Body of pancreas (tissue), 4 donors: ENCODE measurements at regions not wholly inside any gene's neighbourhood (a gene's known extent, or its start where the extent isn't known, plus 50 kb on each side); places are given as distances from the start of the nearest gene placed in this dataset.

Experiments used
- ATAC-seq: fragments of 150-250 bp; one replicate; pipeline ENCODE4 v1.9.1; 2016
- DNase-seq, 4 donors: peaks; one replicate each; pipeline ENCODE4 v3.0.0-alpha.2; 2019
- H3K27ac ChIP-seq, 4 donors: fragments of 200-600 bp; sonication (generic); 1 replicate in 3 of 4; 2 replicates in 1 of 4; pipeline versions ENCODE4 v1.5.1 to v1.6.1; 2016 to 2019; ENCODE audit warnings: mild to moderate bottlenecking in 1 of 4, mixed read lengths in 1 of 4, moderate library complexity in 1 of 4
- H3K27me3 ChIP-seq, 2 donors: fragments of 200-600 bp; sonication (generic); one replicate each; pipeline ENCODE4 v1.6.0; 2016; ENCODE audit warnings: mild to moderate bottlenecking in 1 of 2
- H3K36me3 ChIP-seq, 2 donors: fragments of 200-600 bp; sonication (generic); replicated peaks in 1 of 2; 2 replicates each; pipeline ENCODE4 v1.5.1; 2016; ENCODE audit warnings: low read depth in 2 of 2; ENCODE audit not compliant: insufficient read depth in 1 of 2
- H3K4me1 ChIP-seq: fragments of 200-600 bp; sonication (generic); one replicate; pipeline ENCODE4 v1.6.0; 2016
- H3K4me3 ChIP-seq, 2 donors: fragments of 200-600 bp; sonication (generic); 1 replicate in 1 of 2; 2 replicates in 1 of 2; pipeline ENCODE4 v1.5.1; 2016 to 2019
- H3K9me3 ChIP-seq, 3 donors: fragments of 200-600 bp; sonication (generic); 1 replicate in 2 of 3; 2 replicates in 1 of 3; pipeline ENCODE4 v1.5.1; 2016
- POLR2A ChIP-seq, 3 donors: fragments of 450-650 bp; IDR thresholded peaks; one replicate each; pipeline ENCODE4 v1.6.1; 2016; ENCODE audit warnings: antibody characterized with exemption in 3 of 3, mild to moderate bottlenecking in 2 of 3
- WGBS, 2 donors: methylation state at CpG; one replicate each; pipeline ENCODE4 v1.1.5; 2017; 5-methylcytosine and 5-hydroxymethylcytosine counted together
- intact Hi-C: fragments of 100-400 bp; cut with DNase I; formaldehyde crosslinking; loops from one replicate; pipeline ENCODE4 v1.15.1; 2023
- TF ChIP-seq, protein P1 (sequence below), 7 experiments: fragments of 450-650 bp in 4 of 7; fragments of 200-600 bp in 3 of 7; sonication (generic) in 3 of 7; IDR thresholded peaks; one replicate each; pipeline ENCODE4 v1.5.1; 2016 to 2019; ENCODE audit warnings: antibody characterized with exemption in 7 of 7

DNA sequence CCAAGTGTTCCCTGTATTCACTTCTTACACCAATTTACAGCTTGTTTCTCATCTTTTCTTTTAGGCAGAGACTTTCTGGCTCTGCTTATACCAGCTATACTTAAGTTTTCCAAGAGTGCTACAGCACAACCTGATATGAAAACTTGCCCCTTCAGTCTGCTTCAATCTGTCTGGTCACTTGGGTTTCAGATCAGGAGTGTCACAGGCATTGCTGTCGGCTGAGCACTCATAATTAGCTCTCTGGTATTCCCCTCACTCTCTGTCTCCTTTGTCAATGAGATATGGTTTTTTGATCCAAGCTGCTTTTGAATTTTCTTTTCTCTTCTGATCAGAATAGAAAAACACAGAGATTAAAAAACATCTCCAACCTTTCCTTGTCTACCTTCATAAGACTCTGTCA is 194.9 kb upstream of the UMPS start:
- WGBS, 2 donors: 73 to 88% methylated on average over 1 of the region's 1 CpG
- Histone ChIP-seq H3K36me3 (no peaks in the 10 kb centered on the region), H3K9me3 (no peaks in the 10 kb centered on the region), H3K27me3 (no peaks in the 10 kb centered on the region), H3K27ac (no peak overlapping the region), H3K4me1 (no peaks in the 10 kb centered on the region), H3K4me3 (no peak overlapping the region)
- DNase-seq: no peak
- intact Hi-C loops: no loop called here
- no peak for ATAC-seq
- no peak for TF ChIP-seq POLR2A (IDR thresholded peaks at IDR 0.05)
- TF ChIP-seq, protein P1, sequence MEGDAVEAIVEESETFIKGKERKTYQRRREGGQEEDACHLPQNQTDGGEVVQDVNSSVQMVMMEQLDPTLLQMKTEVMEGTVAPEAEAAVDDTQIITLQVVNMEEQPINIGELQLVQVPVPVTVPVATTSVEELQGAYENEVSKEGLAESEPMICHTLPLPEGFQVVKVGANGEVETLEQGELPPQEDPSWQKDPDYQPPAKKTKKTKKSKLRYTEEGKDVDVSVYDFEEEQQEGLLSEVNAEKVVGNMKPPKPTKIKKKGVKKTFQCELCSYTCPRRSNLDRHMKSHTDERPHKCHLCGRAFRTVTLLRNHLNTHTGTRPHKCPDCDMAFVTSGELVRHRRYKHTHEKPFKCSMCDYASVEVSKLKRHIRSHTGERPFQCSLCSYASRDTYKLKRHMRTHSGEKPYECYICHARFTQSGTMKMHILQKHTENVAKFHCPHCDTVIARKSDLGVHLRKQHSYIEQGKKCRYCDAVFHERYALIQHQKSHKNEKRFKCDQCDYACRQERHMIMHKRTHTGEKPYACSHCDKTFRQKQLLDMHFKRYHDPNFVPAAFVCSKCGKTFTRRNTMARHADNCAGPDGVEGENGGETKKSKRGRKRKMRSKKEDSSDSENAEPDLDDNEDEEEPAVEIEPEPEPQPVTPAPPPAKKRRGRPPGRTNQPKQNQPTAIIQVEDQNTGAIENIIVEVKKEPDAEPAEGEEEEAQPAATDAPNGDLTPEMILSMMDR (IDR thresholded peaks at IDR 0.05): no peak

DNA sequence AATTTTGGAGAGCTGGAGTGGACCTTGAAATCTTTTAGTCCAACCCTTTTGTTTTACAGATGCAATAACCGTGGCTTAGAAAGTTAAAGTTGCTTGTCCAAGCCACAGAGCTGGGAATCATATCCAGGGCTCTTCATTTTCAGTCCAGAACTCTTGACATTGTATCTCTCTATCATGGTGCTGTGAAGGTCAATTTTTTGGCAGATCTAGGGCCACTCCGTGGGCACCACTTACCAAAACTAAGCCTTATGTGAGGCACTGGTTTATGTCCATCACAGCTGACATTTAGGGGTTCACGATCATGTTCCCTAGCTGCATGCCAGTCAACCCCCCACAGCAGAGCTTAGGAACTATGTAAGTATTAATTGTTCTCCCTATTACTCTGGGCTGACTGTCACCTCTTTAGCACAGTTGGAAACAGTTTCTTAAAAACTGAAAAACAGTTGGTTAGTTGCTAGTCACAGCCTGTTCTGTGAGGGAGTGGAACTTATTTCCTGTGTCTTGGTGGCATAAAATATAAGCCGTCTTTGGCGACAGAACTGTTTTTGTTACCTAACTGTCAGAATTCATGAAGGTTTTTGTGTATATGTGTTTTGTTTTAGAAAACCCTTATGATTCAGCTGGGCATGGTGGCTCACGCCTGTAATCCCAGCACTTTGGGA is 189.6 kb upstream of the UMPS start:
- Histone ChIP-seq H3K27me3 (no peaks in the 10 kb centered on the region), H3K27ac (no peak overlapping the region), H3K4me1 (no peaks in the 10 kb centered on the region), H3K9me3 (no peaks in the 10 kb centered on the region), H3K36me3 (no peaks in the 10 kb centered on the region), H3K4me3 (no peak overlapping the region)
- no peak for ATAC-seq
- DNase-seq: no peak
- intact Hi-C loops: no loop called here
- WGBS, 2 donors: 75 to 86% methylated on average over 6 of the region's 6 CpGs
- TF ChIP-seq POLR2A (IDR thresholded peaks at IDR 0.05): no peak
- TF ChIP-seq, protein P1 (IDR thresholded peaks at IDR 0.05): no peak

DNA sequence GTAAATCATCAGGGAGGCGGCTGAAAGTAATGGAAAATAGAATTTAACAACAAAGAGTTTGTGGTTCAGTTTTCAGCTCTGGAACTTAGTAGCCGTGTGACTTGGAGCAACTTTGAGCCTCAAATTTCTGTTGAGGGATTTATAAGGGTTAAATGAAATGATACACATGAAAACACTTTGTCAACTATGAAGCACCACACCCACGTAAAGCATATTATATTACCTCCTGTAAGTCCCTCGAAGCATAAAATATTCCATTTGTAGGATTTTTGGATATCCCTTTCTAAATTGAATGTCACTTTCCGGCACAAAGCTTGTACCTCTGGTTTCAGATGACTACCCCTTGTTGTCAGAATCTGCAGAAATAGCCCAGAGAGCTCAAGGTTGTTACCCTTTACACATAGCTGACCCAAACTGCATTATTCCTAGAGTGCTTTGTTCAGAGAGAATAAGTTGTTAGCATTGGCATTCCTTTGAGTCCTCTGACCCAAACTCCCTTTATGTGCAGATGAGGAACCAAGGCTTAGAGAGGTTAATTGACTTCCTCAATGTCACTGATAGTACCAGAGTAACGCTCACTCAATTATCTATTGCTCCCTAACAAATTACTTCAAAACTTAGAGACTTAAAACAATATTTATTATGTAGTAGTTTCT is 187.9 kb upstream of the UMPS start:
- ATAC-seq: no peak
- intact Hi-C loops: no loop called here
- WGBS, 2 donors: 76 to 81% methylated on average over 6 of the region's 6 CpGs
- H3K4me1 ChIP-seq: no peaks in the 10 kb centered on the region
- no peak overlapping the region for H3K27ac ChIP-seq
- TF ChIP-seq POLR2A (IDR thresholded peaks at IDR 0.05): no peak
- TF ChIP-seq, protein P1 (IDR thresholded peaks at IDR 0.05): no peak
- no peaks in the 10 kb centered on the region for H3K9me3 ChIP-seq
- H3K27me3 ChIP-seq: no peaks in the 10 kb centered on the region
- H3K4me3 ChIP-seq: no peak overlapping the region
- no peaks in the 10 kb centered on the region for H3K36me3 ChIP-seq
- DNase-seq: no peak

DNA sequence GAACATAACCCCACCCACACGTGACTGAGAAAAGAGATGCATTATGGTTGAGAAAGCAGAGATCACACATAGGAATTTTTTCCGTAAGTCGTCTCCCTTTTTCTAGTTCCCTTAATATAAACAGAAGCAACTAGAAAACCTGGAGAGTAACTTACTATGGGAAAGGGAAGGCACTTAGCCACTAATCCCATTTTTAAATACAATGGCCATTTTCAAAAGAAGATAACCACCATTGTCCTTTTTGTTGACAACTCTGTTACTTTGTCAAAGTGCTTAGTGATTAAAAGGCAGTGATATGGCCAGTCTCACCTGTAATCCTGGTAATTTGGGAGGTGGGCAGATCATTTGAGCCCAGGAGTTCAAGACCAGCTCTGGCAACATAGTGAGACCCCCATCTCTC is 184.4 kb upstream of the UMPS start:
- Histone ChIP-seq H3K9me3 (no peaks in the 10 kb centered on the region), H3K27me3 (no peaks in the 10 kb centered on the region), H3K36me3 (no peaks in the 10 kb centered on the region), H3K4me3 (no peak overlapping the region), H3K4me1 (peaks cover 6% of the 10 kb centered on the region), H3K27ac (no peak overlapping the region)
- ATAC-seq (no peak), DNase-seq (no peak)
- intact Hi-C loops: loop anchor here (5.0 kb wide), 1 partner anchor 54 kb away; no protein-coding TSS in a partner anchor
- TF ChIP-seq, protein P1 (IDR thresholded peaks at IDR 0.05): no peak
- TF ChIP-seq POLR2A (IDR thresholded peaks at IDR 0.05): no peak
- WGBS, 2 donors: 85 to 91% methylated on average over 3 of the region's 3 CpGs
